ENCODE measurements at regions not wholly inside any gene's neighbourhood (a gene's known extent, or its start where the extent isn't known, plus 50 kb on each side); places are given as distances from the start of the nearest gene placed in this dataset.

DNA sequence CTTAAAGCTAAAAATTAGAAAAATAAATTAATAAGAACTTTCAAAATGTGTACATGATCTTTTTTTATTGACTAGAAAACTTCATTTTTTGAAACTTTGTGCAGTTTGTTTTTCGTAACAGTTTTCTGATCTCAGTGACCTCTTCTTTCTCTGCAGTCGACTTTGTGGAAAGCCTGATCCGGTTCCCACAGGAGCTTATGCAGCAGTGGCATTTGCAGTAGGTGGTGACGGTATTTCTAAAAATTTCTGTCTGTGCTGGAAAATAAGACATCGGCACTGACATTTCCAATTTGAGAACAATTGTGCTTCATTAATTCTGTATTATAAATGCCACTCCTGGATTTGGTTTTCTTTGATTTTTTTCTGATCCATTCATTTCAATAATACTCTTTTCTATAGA lies 68.8 kb downstream of the CLDN17 start:
- TF ChIP-seq, protein P1, sequence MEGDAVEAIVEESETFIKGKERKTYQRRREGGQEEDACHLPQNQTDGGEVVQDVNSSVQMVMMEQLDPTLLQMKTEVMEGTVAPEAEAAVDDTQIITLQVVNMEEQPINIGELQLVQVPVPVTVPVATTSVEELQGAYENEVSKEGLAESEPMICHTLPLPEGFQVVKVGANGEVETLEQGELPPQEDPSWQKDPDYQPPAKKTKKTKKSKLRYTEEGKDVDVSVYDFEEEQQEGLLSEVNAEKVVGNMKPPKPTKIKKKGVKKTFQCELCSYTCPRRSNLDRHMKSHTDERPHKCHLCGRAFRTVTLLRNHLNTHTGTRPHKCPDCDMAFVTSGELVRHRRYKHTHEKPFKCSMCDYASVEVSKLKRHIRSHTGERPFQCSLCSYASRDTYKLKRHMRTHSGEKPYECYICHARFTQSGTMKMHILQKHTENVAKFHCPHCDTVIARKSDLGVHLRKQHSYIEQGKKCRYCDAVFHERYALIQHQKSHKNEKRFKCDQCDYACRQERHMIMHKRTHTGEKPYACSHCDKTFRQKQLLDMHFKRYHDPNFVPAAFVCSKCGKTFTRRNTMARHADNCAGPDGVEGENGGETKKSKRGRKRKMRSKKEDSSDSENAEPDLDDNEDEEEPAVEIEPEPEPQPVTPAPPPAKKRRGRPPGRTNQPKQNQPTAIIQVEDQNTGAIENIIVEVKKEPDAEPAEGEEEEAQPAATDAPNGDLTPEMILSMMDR (IDR thresholded peaks at IDR 0.05): no peak
- no peak for TF ChIP-seq POLR2A (IDR thresholded peaks at IDR 0.05)

Measured in lower leg skin (tissue), 3 donors.